Natural killer cell (primary cell): ENCODE measurements at regions not wholly inside any gene's neighbourhood (a gene's known extent, or its start where the extent isn't known, plus 50 kb on each side); places are given as distances from the start of the nearest gene placed in this dataset.

Experiments
- ATAC-seq, 3 donors: fragments of 150-1000 bp in 2 of 3; fragments of 200-7000 bp in 1 of 3; cut with Tn5 transposase; 1 replicate in 1 of 3; 2 replicates in 2 of 3; pipeline ENCODE4 v1.10.0; 2021; ENCODE audit warnings: mild to moderate bottlenecking in 2 of 3, moderate library complexity in 2 of 3
- DNase-seq, 2 donors: peaks; one replicate each; pipeline versions ENCODE4 v3.0.0 to v3.0.0-alpha.2; 2013 to 2021; ENCODE audit warnings: mixed read lengths in 1 of 2
- H3K27ac ChIP-seq: one replicate; pipeline ENCODE4 v1.5.1; 2013; ENCODE audit warnings: mild to moderate bottlenecking, low read length
- H3K27me3 ChIP-seq: one replicate; pipeline ENCODE4 v1.6.1; 2013; ENCODE audit warnings: low read length; ENCODE audit not compliant: control insufficient read depth, insufficient read depth
- H3K36me3 ChIP-seq: one replicate; pipeline ENCODE4 v1.6.1; 2013; ENCODE audit warnings: low read length; ENCODE audit not compliant: control insufficient read depth, insufficient read depth
- H3K4me1 ChIP-seq: one replicate; pipeline ENCODE4 v1.6.1; 2013; ENCODE audit warnings: low read length; ENCODE audit not compliant: control insufficient read depth, insufficient read depth
- H3K4me3 ChIP-seq: one replicate; pipeline ENCODE4 v1.5.1; 2013; ENCODE audit warnings: low read length
- H3K9me3 ChIP-seq: one replicate; pipeline ENCODE4 v1.6.1; 2013; ENCODE audit warnings: low read length; ENCODE audit not compliant: control insufficient read depth, insufficient read depth
- H3K27ac Mint-ChIP-seq, 2 donors: one replicate each; pipeline ENCODE4 v1.8.0; 2022; ENCODE audit warnings: mild to moderate bottlenecking in 2 of 2, mixed read lengths in 2 of 2, moderate library complexity in 1 of 2
- H3K27me3 Mint-ChIP-seq, 2 donors: one replicate each; pipeline ENCODE4 v1.8.0; 2022; ENCODE audit warnings: low read depth in 2 of 2, mixed read lengths in 2 of 2
- H3K36me3 Mint-ChIP-seq: one replicate; pipeline ENCODE4 v1.8.0; 2022; ENCODE audit warnings: mixed read lengths
- H3K4me1 Mint-ChIP-seq, 2 donors: one replicate each; pipeline ENCODE4 v1.8.0; 2022; ENCODE audit warnings: mixed read lengths in 2 of 2
- H3K4me3 Mint-ChIP-seq: one replicate; pipeline ENCODE4 v1.8.0; 2022; ENCODE audit warnings: mild to moderate bottlenecking, moderate library complexity, mixed read lengths
- H3K9me3 Mint-ChIP-seq, 2 donors: one replicate each; pipeline ENCODE4 v1.8.0; 2022; ENCODE audit warnings: mixed read lengths in 2 of 2
- WGBS: methylation state at CpG from one replicate; pipeline ENCODE4 v1.1.7; 2013; ENCODE audit warnings: missing lambda C conversion rate; ENCODE audit not compliant: insufficient coverage; 5-methylcytosine and 5-hydroxymethylcytosine counted together
- intact Hi-C: fragments of 100-400 bp; cut with micrococcal nuclease; formaldehyde crosslinking; loops from one replicate; pipeline ENCODE4 v1.14.2; 2022
- TF ChIP-seq, protein P1 (sequence below): fragments of 200-600 bp; IDR thresholded peaks from one replicate; pipeline ENCODE4 v1.8.0; 2022; ENCODE audit warnings: antibody characterized with exemption

DNA sequence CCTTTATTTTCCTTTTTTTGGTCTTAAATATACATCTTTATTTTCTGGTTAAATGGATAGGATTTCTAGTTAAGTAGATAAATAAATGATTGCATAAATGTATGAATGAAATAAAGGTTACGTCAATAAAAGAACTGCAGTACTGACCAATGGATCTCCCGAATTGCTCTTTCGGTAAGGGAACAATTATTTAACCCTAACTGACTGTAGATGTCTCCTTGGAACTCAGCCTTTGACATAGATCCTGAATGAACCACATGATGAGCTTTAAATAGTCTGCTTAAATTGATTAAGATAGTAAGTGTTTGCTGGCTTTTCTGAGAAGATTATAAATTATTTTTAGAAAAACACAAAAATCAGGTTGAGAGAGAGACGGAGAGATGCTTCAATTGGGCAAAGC is 391.0 kb upstream of the SYT1 start:
- Mint-ChIP-seq H3K27me3 (no peaks in the 10 kb centered on the region), H3K36me3 (no peaks in the 10 kb centered on the region), H3K4me3 (no peak overlapping the region), H3K9me3 (peaks cover 4 to 5% of the 10 kb centered on the region in 2 donors), H3K27ac (no peak overlapping the region), H3K4me1 (no peaks in the 10 kb centered on the region)
- DNase-seq (no peak), ATAC-seq (no peak)
- Histone ChIP-seq H3K36me3 (no peaks in the 10 kb centered on the region), H3K4me3 (no peak overlapping the region), H3K27me3 (no peaks in the 10 kb centered on the region), H3K4me1 (no peaks in the 10 kb centered on the region), H3K9me3 (peaks cover 10% of the 10 kb centered on the region), H3K27ac (no peak overlapping the region)
- intact Hi-C loops = no loop called here
- TF ChIP-seq, protein P1, sequence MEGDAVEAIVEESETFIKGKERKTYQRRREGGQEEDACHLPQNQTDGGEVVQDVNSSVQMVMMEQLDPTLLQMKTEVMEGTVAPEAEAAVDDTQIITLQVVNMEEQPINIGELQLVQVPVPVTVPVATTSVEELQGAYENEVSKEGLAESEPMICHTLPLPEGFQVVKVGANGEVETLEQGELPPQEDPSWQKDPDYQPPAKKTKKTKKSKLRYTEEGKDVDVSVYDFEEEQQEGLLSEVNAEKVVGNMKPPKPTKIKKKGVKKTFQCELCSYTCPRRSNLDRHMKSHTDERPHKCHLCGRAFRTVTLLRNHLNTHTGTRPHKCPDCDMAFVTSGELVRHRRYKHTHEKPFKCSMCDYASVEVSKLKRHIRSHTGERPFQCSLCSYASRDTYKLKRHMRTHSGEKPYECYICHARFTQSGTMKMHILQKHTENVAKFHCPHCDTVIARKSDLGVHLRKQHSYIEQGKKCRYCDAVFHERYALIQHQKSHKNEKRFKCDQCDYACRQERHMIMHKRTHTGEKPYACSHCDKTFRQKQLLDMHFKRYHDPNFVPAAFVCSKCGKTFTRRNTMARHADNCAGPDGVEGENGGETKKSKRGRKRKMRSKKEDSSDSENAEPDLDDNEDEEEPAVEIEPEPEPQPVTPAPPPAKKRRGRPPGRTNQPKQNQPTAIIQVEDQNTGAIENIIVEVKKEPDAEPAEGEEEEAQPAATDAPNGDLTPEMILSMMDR = no peak
- 92% methylated on average over 4 of the region's 4 CpGs for WGBS

DNA sequence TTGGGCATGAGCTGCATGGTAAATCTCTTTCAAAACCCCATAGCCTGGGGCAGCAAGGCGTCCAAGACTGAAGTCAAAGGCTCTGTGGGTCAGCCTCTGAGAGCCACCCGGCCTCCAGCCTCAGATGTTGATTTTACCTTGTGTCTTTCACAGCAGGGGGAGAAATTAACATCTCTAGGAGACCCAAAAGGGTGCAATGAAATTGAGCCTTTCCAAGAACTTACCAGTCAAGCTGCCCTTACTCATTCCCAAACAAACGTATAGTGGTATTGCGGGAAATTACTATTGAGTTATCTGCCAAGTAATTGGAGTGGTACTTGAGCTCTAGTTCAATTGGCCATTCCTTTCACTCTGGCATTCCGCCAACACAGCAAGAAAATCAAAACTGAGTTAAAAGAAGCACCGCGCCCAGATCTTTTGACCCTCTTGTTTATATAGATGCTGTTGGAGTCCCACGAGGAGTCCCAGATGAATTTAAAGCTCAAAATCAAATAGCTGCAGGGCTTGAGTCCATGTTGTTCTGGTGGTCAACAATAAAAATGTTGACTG is 380.7 kb upstream of the SYT1 start:
- H3K4me1 ChIP-seq = no peaks in the 10 kb centered on the region
- no peak for DNase-seq
- H3K36me3 ChIP-seq = no peaks in the 10 kb centered on the region
- no peak for ATAC-seq
- intact Hi-C loops = no loop called here
- peaks cover 12 to 16% of the 10 kb centered on the region in 2 donors for H3K9me3 Mint-ChIP-seq
- no peak overlapping the region for H3K27ac Mint-ChIP-seq
- no peak overlapping the region for H3K27ac ChIP-seq
- H3K4me3 ChIP-seq = no peak overlapping the region
- no peaks in the 10 kb centered on the region for H3K27me3 Mint-ChIP-seq
- TF ChIP-seq, protein P1 = no peak
- H3K9me3 ChIP-seq = peaks cover 3% of the 10 kb centered on the region
- no peak overlapping the region for H3K4me3 Mint-ChIP-seq
- 86% methylated on average over 8 of the region's 8 CpGs for WGBS
- H3K36me3 Mint-ChIP-seq = no peaks in the 10 kb centered on the region
- H3K4me1 Mint-ChIP-seq = no peaks in the 10 kb centered on the region
- no peaks in the 10 kb centered on the region for H3K27me3 ChIP-seq

DNA sequence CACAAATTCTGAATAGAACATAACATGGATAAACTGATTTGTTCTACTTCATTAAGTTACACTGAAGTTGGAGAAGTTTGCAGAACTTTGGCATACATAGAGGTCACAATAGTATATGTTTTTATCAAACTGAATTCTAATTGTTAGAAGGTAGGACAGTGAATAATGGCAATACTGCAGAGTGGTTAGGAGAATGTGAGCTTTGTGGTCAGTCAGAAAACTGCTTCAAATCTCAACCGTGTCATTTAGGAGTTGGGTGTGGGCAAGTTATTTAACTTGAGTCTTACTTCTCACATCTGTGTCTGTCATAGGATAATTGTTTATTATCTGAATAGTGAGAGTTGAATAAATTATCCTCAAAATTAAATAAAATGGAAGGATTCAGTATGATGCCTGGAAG is 374.6 kb upstream of the SYT1 start:
- no peaks in the 10 kb centered on the region for H3K36me3 Mint-ChIP-seq
- no peak overlapping the region for H3K27ac Mint-ChIP-seq
- H3K9me3 ChIP-seq = no peaks in the 10 kb centered on the region
- no peaks in the 10 kb centered on the region for H3K4me1 Mint-ChIP-seq
- H3K9me3 Mint-ChIP-seq = peaks cover 16% of the 10 kb centered on the region in 2 donors
- DNase-seq (no peak), ATAC-seq (no peak)
- no peaks in the 10 kb centered on the region for H3K27me3 ChIP-seq
- H3K36me3 ChIP-seq = no peaks in the 10 kb centered on the region
- H3K4me3 ChIP-seq = no peak overlapping the region
- H3K4me3 Mint-ChIP-seq = no peak overlapping the region
- TF ChIP-seq, protein P1 = no peak
- no peaks in the 10 kb centered on the region for H3K4me1 ChIP-seq
- intact Hi-C loops = no loop called here
- WGBS = no CpG with 5 or more reads among the region's 1 CpG
- H3K27ac ChIP-seq = no peak overlapping the region
- H3K27me3 Mint-ChIP-seq = no peaks in the 10 kb centered on the region

DNA sequence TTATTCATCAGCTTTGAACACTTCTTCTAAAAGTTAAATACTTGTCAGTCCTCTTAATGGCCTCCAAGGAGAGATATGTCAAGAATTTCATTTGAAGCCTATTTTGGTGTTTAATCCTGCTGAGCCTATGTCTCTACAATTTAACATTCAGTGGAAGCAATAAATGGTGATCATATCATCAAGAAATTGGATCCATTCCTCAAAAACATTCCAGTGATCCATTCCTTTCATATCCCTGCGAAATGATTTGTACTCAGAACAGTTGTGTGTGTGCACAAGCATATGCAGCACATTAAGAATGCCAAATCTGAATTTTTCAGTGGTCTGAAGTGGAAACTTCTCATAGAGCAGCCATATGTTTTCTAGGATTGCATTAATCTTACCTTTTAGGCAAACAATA is 373.7 kb upstream of the SYT1 start:
- TF ChIP-seq, protein P1 = no peak
- Mint-ChIP-seq H3K4me1 (no peaks in the 10 kb centered on the region), H3K36me3 (no peaks in the 10 kb centered on the region), H3K27me3 (no peaks in the 10 kb centered on the region), H3K4me3 (no peak overlapping the region), H3K9me3 (peaks cover 12 to 14% of the 10 kb centered on the region in 2 donors), H3K27ac (no peak overlapping the region)
- no peak overlapping the region for H3K4me3 ChIP-seq
- no peaks in the 10 kb centered on the region for H3K4me1 ChIP-seq
- no peaks in the 10 kb centered on the region for H3K9me3 ChIP-seq
- intact Hi-C loops = no loop called here
- no peak for ATAC-seq
- no peaks in the 10 kb centered on the region for H3K36me3 ChIP-seq
- H3K27ac ChIP-seq = no peak overlapping the region
- no peaks in the 10 kb centered on the region for H3K27me3 ChIP-seq
- 69% methylated on average over 1 of the region's 1 CpG for WGBS
- no peak for DNase-seq
